Neural cell (in vitro differentiated cells): ENCODE measurements at regions not wholly inside any gene's neighbourhood (a gene's known extent, or its start where the extent isn't known, plus 50 kb on each side); places are given as distances from the start of the nearest gene placed in this dataset.

ENCODE experiments used
- CTCF ChIP-seq: fragments of 450-650 bp; IDR thresholded peaks from 2 replicates; pipeline ENCODE4 v1.5.1; 2014; ENCODE audit warnings: antibody characterized with exemption, mild to moderate bottlenecking, moderate library complexity; ENCODE audit not compliant: poor library complexity, severe bottlenecking
- RAD21 ChIP-seq: fragments of 450-650 bp; conservative IDR thresholded peaks from 2 replicates; pipeline ENCODE4 v1.6.1; 2014; ENCODE audit warnings: antibody characterized with exemption, mild to moderate bottlenecking, moderate library complexity

- TF ChIP-seq CTCF (no peak), RAD21 (no peak)
Observed at GRCh38 chr16:22969567-22969966, 155.6 kb downstream of the HS3ST2 start.
